ENCODE measurements at regions not wholly inside any gene's neighbourhood (a gene's known extent, or its start where the extent isn't known, plus 50 kb on each side); places are given as distances from the start of the nearest gene placed in this dataset.

- DNase-seq (ENCODE audit: low read depth in 3 of 3), result no peak
Observed at GRCh38 chr12:130258863-130259262, 78.8 kb upstream of the PIWIL1 start.

GRCh38 chr12:130263025-130263424 is 74.7 kb upstream of the PIWIL1 start:
- no peak for DNase-seq (ENCODE audit: low read depth in 3 of 3)

DNA sequence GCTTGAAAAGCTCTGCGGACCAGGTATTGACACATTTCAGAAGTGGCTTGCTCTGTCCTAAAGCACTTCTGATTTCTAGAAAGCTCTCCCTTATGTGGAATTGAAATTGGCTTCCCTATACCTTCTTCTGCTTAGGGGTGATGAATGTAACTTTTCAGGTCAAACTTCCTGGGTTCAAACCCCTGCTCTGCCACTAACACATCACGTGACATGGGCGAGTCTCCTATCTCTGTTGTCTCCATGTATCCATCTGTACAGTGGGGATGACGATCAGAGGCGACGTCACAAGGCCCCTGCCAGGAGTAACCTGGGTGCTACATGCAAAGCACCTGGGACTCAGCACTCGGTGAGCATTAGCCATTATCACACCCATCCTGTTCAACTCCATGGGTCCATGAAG is 73.7 kb upstream of the PIWIL1 start:
- no peak for DNase-seq (ENCODE audit: low read depth in 3 of 3)

- no peak for DNase-seq (ENCODE audit: low read depth in 3 of 3)
Observed at GRCh38 chr12:130266751-130267150, 70.9 kb upstream of the PIWIL1 start.

DNA sequence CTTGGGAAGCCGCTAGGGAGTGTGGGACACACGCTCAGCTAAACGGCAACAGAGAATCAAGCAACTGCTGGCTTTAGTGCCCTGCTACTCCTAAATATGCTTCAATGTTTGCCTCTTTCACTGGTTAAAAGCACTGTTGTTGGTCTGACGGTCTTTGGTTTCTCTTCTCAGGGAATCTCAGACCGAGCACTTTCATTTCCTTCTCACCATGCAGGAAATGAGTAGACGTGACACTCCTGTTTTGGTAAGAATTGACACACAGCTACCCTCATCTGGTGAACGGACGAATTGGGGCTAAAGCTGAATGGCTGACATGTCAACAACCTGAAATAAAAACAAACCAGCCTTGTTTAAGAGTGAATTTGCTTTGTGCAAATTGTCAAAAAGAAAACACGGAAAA is 57.5 kb upstream of the PIWIL1 start:
- DNase-seq (ENCODE audit: low read depth in 3 of 3), result no peak

- DNase-seq (ENCODE audit: low read depth in 3 of 3), result no peak
Observed at GRCh38 chr12:130280742-130281141, 56.9 kb upstream of the PIWIL1 start.

- DNase-seq (ENCODE audit: low read depth in 3 of 3), result peak in 2 of 3 donors; percentile 23 to 24
Observed at GRCh38 chr12:130281153-130281799, 56.4 kb upstream of the PIWIL1 start.

GRCh38 chr12:130286041-130286440 is 51.6 kb upstream of the PIWIL1 start:
- DNase-seq (ENCODE audit: low read depth in 3 of 3), result no peak

DNA sequence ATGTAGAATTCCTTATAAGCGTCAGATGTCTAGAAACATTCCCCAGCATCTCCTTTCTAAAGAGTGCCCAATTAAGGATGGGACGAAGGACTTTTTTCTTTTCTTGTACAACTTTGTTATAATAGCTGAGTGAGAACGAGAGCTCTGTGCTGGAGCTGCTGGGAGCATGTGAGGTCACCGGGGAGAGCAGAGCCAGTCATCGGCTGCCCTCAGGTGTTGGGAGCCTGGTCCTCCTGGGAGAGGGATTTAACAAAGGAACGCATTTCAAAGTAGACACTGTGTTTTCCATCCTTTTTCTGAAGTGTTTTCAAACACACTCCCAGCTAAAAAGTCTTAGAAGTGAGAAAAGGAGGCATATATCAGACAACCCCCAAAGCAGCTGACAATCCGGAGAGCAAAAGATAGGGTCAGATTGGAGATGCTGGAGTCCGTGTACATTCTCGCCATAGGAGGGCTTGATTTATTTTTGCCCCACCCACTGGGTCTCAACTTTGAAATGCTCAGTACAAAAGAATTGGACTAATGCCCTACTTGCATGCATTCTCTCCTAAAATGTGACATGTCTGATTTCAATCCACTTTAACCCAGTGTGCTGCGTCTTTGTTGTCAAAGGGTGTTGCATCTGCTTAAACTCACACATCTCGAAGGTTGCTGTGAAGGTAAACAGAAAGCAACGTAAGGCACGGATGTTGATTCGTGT is 50.8 kb upstream of the PIWIL1 start:
- no peak for DNase-seq (ENCODE audit: low read depth in 3 of 3)
